GM12873 (cell line): ENCODE measurements at regions not wholly inside any gene's neighbourhood (a gene's known extent, or its start where the extent isn't known, plus 50 kb on each side); places are given as distances from the start of the nearest gene placed in this dataset.

ENCODE experiments used
- CTCF ChIP-seq: IDR thresholded peaks from 2 replicates; pipeline ENCODE4 v1.5.1; 2012; ENCODE audit warnings: low read depth, mild to moderate bottlenecking, moderate library complexity, low read length, control low read depth; ENCODE audit not compliant: insufficient read depth; ENCODE audit errors: missing control alignments

- TF ChIP-seq CTCF, result no peak
These were observed 531.5 kb downstream of the COL12A1 start for GRCh38 chr6:74674377-74674776.

GRCh38 chr6:74671558-74672025 lies 534.3 kb downstream of the COL12A1 start:
- no peak for TF ChIP-seq CTCF

DNA sequence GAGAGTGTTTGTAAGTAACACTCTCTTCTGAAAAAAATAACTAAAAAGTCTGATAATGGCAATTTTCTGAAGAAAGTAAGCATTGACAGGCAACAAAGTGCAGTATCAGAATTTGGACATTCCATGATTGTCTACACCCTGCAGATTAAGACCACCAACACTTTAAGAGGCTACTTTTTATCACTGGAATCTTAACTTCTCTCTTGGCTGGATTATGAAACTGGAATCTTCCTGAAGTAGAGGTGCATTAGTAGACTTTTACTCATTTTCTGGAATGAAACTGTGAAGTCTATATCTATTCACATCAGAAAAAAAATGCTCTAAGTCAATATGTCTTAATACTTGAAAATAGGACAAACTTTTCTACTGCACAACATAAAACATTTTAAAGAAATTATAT lies 547.5 kb downstream of the COL12A1 start:
- no peak for TF ChIP-seq CTCF

DNA sequence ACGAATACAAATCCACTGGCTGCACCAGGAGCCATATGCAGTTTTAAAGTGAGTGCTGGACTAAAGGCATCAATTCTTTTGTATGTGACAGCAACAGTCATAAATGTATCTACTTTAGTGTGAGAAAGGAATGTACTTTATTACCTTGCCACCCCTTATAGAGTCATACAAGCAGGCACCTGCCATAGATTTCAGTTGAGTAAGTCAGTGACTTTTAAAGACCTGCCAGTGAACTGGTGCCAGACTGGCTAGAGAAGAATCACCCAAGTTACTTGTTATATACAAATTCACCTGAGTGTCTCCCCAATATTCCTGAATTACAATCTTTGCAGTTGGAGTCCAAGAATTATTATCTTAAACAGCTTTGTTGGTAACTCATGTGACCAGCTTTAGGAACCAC lies 547.9 kb downstream of the COL12A1 start:
- no peak for TF ChIP-seq CTCF

- no peak for TF ChIP-seq CTCF
These were observed 548.8 kb downstream of the COL12A1 start for GRCh38 chr6:74657011-74657410.

GRCh38 chr6:74656453-74656852 lies 549.4 kb downstream of the COL12A1 start:
- no peak for TF ChIP-seq CTCF

DNA sequence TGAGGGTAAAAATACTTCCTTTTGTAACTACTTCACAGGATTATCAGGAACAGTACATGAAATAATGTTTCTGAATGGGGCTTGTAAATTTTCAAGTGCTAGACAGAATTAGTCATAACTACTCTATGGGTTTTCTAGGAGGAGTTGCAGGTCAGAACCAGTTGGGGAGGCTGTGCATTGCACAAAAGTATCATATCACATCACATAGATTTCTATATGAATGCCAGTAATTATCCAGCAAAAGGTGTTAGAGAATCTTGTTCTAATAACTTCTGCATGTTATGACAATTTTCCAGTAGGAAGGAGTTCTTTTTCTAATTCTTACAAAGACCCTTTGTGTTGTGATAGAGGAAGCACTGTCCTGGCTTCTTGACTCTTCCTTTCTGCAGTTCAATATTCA lies 551.6 kb downstream of the COL12A1 start:
- TF ChIP-seq CTCF, result no peak
